ENCODE measurements at regions not wholly inside any gene's neighbourhood (a gene's known extent, or its start where the extent isn't known, plus 50 kb on each side); places are given as distances from the start of the nearest gene placed in this dataset.

- TF ChIP-seq POLR2A (IDR thresholded peaks at IDR 0.05): no peak
- TF ChIP-seq, protein P1, sequence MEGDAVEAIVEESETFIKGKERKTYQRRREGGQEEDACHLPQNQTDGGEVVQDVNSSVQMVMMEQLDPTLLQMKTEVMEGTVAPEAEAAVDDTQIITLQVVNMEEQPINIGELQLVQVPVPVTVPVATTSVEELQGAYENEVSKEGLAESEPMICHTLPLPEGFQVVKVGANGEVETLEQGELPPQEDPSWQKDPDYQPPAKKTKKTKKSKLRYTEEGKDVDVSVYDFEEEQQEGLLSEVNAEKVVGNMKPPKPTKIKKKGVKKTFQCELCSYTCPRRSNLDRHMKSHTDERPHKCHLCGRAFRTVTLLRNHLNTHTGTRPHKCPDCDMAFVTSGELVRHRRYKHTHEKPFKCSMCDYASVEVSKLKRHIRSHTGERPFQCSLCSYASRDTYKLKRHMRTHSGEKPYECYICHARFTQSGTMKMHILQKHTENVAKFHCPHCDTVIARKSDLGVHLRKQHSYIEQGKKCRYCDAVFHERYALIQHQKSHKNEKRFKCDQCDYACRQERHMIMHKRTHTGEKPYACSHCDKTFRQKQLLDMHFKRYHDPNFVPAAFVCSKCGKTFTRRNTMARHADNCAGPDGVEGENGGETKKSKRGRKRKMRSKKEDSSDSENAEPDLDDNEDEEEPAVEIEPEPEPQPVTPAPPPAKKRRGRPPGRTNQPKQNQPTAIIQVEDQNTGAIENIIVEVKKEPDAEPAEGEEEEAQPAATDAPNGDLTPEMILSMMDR (IDR thresholded peaks at IDR 0.05): no peak
- TF ChIP-seq EP300 (IDR thresholded peaks at IDR 0.05): no peak
- no peak for TF ChIP-seq POLR2AphosphoS5 (IDR thresholded peaks at IDR 0.05)
These were observed 79.6 kb upstream of the FREM1 start for GRCh38 chr9:14989811-14990210.
